CD4-positive, alpha-beta T cell treated with Interleukin-17A for 4 hours (primary cell): ENCODE measurements at regions not wholly inside any gene's neighbourhood (a gene's known extent, or its start where the extent isn't known, plus 50 kb on each side); places are given as distances from the start of the nearest gene placed in this dataset.
"Not testable (repeated sequence)": the region's sequence is repeated elsewhere in the genome, so short reads cannot be mapped to it uniquely, and the experiment has no call there.

Source experiments
- DNase-seq: peaks from one replicate; pipeline ENCODE4 v3.0.0-alpha.2; 2020; ENCODE audit warnings: mixed read lengths

DNA sequence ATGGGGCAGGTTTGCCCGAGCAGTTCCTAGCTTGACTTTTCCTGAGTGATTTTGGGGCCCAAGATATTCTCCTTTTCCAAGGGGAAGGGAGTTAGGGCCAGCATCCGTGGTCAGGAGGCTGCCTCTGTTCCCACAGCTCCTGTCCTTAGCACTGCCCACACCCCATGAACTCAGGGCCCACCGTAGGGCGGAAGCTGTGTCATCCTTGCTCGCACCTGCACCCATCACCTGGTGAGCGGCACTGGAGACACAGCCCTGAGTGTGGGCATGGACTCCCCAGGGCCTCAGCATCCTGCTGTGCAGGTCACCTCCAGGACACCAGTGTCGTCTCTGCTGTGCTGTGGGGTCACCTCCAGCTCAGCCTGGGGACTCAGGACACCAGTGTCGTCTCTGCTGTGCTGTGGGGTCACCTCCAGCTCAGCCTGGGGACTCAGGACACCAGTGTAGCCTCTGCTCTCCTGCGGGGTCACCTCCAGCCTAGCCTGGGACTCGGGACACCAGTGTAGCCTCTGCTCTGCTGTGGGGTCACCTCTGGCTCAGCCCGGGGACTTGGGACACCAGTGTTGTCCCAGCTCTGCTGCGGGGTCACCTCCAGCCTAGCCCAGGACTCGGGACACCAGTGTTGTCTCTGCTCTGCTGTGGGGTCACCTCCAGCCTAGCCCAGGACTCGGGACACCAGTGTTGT lies 322.9 kb downstream of the ADGRD1 start:
- no peak for DNase-seq

DNA sequence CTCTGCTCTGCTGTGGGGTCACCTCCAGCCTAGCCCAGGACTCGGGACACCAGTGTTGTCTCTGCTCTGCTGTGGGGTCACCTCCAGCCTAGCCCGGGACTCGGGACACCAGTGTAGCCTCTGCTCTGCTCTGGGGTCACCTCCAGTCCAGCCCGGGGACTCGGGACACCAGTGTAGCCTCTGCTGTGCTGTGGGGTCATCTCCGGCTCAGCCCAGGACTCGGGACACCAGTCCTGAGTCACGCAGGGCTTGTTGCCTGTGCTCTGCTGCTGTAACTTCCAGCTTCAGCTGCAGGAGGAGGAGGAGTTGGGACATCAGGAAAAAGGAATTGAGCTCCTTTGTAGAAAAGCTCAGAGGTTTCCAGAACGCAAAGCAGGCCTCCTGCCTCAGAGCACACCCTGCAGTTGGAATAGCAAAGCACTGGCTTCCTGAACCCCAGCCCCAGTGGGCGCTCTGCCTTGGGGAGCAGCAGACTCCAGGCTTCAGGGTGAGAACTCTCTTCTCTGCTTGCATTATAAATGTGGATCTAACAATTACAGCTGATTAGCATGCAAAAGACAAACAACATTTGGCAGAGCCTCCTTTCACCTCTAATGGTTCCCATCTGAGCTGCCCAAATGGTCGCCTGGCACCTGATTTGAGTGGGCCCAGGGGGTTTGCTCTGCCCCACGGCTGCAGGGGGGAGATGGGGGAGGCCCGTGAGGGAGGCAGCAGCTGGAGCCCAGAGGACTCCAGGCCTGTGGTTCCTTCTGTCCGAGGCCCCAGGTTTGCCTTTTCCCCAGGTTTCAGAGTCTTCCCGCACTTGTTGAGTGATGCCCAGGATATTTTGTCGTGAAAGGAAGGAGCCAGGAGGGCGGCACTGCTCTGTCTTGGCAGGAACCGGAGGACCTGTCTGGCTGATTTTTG lies 323.7 kb downstream of the ADGRD1 start:
- not testable (repeated sequence) for DNase-seq

DNA sequence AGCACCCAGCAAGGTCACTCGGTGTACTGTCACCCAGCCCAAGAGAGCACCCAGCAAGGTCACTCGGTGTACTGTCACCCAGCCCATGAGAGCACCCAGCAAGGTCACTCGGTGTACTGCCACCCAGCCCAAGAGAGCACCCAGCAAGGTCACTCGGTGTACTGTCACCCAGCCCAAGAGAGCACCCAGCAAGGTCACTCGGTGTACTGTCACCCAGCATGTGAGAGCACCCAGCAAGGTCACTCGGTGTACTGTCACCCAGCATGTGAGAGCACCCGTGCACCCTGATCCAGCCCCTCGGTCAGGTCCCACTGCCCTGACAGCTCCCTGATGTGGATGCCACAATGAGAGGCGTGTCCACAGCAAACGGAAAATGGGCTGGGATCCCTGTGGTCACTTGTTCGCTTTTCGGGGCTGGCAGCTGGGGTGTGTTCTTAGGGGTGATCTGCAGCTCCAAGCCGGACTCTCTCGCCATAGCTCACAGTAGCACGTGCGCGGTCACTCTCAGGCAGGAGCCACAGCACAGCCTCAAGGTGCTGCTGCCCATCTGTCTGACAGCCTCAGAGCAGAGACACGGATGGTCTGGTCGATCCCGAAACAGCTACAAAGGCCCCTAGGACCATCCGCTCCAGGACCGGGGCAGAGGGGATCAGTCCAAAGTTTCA lies 324.9 kb downstream of the ADGRD1 start:
- DNase-seq, result not testable (repeated sequence)

DNA sequence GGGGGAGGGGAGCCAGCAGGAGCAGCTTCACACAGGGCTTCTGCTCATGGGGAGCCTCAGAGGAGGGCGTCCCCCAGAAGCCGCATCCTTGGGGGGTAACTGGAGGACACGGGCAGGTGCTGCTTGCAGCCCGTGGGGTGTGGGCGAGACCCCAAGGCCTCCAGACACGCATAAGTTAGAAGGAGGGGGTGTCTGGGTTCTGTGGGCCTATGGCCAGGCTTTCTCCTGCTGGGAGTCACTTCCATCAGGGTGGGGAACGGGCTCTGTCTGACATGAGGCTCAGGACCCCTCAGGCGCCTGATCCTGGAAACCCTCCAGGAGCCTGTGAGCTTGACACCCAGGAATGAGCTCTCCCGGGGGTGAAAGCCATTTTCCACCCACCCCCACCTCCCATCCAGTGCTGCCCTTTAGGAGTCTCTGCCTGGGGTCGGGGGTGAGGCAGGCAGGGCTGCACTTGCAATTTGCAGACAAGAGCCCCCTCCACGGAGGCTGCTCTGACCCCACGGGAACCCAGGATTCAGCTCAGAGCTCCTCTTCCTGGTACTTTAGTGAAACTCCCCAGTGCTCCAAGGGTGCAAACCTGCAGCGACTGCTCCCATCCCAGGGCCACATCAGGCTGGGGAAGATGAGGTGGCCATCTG lies 325.7 kb downstream of the ADGRD1 start:
- DNase-seq, result no peak

DNA sequence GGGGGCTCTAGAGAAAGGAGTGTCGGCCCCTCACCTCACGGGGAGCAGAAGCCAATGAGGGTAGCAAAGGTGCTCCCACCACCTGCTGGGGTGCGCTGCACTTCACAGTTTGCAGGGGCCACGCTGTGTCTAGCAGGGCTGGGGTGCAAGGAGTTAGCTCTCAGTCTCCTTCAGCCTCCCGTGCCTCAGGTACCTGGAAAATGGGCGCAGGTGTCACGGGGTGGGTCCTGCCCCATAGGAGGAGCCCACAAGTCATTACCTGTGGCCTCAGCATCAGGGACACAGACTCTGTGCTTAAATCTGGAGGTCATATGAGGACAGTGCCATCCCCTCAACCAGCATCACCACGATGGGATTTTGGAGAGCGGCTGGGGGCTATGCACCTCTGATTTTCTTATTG lies 326.7 kb downstream of the ADGRD1 start:
- DNase-seq, result no peak

DNA sequence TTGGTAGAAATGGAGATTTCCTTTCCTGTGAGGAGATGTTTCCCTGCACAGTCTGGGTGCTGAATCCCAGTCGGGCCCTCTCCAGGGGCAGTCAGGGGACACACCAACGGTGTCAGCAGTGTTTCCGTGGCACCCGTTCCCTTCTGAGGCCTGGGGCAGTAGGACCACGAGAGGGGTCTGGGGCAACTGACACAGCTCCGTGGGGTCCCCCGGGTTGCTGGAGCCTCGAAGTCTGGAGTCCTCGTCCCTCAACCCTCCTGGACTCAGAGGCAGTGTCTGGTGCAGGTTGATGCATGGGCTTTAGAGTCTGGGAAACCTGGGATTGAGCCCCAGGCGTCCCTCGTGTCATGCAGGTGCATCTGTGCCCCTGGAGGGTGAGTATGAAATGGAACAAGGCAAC lies 327.3 kb downstream of the ADGRD1 start:
- no peak for DNase-seq

DNA sequence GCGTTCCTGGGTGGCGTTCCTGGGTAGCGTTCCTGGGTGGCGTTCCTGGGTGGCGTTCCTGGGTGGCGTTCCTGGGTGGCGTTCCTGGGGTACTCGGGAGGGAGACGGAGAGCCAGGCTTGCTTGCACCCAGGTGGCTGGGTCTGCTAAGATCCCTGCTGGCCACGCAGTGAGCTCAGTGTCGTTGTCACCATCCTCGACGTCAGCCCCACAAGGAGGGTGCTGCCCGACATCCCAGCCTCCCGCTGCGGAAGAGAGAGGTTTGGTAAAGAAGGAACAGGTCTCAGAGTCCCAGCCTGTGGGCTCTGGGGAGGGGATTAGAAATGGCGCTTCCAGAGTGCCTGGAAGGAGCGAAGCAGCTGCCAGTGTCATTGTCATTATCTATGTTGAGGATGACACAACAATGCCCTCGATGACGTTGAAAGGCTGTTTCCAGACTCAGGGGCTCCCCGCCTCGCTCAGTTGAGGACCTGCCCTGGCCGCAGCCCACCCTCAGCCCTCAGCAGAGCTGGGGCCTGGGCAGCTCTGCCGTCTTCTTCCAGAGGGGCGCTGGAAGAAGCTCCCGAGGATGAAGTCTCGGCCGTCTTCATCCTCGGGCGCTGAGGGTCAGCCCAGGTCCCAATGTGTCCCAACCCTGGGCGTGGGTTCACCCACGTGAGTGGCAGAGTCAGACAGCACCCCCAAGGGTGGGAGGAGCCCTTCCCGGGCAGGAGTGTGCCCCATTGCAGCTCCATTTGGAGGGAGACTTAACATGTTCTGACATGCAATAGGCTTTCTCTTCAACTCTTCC lies 328.8 kb downstream of the ADGRD1 start:
- no peak for DNase-seq

DNA sequence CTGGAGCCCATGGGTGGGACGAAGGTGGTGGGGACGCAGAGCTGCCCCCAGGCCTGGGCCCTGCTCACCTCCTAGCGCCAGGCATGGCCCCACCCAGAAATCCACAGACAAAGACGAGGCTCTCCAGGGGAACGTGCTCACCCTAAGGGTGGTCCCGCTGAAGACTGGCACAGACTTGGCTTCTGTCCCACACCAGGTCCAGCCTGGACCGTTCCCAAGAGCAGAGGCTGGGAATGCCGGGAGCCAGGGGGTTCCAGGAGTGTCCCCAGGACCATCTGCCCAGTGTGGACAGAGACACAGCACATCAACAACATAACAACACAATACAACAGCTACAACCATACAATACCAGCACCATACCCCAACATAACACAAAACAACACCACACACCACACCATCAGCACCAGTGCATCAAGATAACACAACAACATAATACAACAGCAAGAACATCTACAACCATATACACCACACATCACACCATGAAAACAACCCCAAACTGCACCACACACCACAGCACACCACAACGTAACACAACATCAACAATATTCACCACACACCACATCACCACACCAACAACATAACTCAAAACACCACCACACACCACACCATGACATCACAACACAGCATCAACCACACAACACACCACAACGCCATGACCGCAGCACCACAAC lies 329.6 kb downstream of the ADGRD1 start:
- DNase-seq, result no peak

DNA sequence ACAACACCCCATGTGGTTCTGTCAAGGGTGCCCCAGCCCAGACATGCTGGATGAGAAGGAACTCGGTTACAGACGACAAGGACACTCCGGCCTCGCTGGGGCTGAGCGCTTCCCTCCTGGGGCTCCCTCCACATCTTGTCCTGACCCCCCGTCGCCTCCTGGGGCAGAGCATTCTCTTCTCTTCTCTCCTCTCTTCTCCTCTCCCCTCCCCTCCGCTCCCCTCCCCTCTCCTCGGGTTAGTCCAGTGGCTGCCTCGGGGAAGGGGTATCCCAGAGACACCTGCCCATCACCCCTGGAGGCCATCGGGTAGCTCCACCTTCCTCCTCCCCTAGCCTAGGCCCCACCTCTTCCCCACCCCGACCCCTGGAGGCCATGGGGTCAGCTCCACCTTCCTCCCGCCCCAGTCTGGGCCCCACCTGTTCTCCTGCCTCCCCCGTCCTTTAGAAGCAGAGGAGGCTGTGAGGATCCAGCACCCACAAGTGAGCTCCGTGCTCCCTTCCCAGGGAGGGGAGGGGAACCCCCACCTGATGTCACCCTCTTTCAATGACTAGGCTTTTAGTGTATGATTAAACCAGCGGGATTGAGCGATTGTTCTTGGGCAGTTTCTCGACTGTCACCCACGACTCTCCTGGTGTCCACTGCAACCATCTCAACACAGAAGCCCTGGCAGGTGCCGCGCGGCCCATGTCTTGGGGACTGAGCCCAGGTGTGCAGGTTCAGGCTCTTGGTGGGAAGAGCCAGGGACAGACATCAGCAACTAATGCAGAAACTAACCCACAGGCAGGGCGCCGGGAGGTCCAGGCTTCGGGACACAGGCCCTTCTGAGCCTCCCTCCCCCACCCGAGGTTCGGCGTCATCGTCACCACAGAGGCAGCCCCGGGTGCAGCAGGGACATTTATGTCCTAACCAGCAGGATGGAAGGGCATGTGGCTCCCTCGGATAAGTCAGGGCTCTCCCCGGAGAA lies 330.4 kb downstream of the ADGRD1 start:
- not testable (repeated sequence) for DNase-seq

DNA sequence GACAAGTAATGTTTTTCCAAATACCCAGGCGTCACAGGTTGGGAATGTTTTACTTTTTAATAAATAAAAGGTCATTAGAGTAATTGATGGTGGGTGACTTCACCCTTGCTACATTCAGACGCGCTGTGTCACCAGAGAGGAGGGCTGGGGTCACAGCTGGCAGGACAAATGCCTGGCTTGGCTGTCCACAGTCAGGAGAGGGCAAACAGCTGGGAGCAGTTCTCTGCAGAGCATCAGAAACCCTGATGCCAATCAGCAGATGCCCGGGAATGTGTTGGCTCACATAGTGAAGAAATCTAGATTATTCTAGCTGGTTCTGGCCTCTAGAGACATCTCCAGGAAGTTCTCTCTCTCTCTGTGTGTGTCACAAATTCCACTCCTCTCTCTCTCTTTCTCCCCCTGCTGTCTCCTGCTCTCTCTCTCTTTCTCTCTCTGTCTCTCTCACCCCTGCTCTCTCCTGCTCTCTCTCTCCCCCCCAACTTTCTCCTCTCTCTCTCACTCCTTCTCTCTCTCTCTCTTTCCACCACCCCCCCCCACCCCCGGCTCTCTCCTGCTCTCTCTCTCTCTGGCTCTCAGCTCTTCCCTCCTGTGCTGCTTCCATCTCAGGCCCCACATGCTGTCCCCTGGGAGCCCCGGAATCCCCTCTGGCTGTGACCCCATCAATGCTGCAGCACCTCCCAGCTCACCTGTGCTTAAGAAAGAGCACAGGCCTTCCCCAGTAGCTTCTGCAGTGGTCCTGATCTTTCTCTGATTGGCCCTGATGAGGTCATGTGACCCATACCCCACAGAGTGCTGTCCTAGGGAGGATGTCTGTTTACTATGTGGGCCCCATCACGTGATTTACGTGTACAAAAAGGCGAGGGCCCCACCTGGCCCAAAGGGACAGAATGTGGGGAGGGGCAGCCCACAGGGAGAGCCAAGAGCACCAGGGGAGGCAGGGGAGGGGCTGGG lies 331.5 kb downstream of the ADGRD1 start:
- not testable (repeated sequence) for DNase-seq

DNA sequence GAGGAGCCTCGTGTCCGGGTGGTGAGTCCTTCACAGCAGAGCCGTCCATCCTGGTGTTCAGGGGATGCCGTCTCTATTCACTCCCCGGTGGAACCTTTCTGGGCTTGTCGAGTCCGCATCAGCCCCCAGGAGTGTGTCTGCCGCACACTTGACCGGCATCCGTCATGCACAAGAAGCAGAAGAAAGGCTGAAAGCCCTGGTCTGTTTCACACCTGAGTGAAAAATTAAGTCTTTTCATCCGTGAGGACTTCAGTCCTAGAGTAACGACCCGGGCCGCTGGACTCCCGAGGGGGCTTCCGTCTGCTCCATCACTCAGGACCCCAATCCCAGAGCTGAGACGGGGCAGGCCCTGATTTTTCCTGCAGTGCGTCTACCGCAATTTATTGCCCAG lies 332.2 kb downstream of the ADGRD1 start:
- not testable (repeated sequence) for DNase-seq

DNA sequence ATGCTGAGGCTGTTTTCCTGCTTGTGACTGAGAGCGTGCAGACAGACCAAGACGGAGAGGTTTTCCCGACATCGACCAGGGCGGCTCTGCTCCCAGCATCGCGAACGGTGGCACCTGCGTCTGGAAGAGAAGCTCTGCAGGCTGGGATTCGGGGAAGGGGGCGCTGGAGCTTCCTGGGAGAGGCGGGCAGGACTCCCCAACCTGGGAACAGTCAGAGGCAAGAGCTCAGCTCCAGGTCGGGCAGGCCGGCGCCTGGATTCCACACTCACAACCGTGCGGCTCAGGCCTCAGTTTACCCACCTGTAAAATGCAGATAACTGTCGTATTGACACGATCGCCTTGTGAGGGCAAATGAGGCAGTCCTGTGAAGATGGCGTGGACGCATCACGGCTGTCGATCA lies 332.6 kb downstream of the ADGRD1 start:
- not testable (repeated sequence) for DNase-seq

DNA sequence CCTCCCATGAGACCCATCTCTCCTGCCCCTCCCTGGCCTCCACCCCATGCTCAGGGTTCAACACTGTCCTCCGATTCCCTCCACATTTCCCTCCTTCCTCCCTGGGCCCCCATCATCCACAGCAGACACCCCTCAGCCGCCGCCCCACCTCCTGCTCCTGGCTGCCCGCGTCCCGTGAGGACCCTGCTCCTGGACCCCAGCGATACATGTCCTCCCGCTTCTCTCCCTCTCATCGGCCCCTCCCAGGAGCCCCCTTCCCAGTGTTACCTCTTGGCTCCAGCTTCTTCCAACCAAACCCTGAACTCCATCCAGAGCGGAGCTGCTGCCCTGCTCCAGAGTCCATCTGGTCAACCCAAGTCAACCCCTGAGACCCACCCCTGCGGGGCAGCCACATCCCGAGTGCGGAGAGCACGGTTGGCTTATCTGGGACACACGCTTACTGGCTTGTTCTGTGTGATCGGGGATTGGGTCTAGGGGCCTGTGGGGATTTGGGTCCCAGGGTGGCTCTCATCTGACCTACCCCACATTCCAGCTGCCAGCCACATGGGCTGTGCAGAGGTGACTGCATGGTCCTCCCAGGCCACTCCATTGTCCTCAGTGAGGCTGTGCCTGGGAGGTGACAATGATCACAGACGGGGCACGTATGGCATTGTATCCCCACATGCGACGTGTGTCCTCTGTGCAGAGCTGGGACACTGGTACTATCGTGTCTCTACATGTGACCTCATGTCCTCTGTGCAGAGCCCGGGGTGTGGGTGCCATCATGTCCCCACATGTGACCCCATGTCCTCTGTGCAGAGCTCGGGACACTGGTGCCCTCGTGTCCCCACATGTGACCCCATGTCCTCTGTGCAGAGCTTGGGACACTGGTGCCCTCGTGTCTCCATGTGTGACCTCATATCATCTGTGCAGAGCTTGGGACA lies 333.6 kb downstream of the ADGRD1 start:
- DNase-seq, result no peak

DNA sequence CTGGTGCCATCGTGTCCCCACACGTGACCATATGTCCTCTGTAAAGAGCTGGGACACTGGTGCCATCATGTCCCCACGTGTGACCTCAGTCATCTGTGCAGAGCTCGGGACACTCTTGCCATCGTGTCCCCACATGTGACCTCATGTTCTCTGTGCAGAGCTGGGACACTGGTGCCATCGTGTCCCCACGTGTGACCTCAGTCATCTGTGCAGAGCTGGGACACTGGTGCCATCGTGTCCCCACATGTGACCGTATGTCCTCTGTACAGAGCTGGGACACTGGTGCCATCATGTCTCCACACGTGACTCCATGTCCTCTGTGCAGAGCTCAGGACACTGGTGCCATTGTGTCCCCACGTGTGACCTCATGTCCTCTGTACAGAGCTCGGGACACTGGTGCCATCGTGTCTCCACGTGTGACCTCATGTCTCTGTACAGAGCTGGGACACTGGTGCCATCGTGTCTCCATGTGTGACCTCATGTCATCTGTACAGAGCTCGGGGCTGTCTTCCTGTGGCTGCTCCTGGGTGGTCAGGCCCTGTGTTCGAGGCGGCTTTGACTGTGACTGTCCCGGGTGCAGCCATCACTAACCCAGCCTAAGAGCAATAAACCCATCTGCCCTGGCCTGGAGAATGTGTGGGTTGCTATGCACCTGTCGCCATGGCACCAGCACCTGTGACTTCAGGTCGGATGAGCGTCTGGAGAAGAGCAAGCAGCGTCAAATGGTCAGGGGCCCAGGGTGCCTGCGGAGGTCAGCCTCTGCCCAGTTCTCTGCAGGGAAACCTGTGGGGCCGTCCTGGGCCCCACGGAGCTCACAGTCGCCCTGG lies 334.4 kb downstream of the ADGRD1 start:
- no peak for DNase-seq

DNA sequence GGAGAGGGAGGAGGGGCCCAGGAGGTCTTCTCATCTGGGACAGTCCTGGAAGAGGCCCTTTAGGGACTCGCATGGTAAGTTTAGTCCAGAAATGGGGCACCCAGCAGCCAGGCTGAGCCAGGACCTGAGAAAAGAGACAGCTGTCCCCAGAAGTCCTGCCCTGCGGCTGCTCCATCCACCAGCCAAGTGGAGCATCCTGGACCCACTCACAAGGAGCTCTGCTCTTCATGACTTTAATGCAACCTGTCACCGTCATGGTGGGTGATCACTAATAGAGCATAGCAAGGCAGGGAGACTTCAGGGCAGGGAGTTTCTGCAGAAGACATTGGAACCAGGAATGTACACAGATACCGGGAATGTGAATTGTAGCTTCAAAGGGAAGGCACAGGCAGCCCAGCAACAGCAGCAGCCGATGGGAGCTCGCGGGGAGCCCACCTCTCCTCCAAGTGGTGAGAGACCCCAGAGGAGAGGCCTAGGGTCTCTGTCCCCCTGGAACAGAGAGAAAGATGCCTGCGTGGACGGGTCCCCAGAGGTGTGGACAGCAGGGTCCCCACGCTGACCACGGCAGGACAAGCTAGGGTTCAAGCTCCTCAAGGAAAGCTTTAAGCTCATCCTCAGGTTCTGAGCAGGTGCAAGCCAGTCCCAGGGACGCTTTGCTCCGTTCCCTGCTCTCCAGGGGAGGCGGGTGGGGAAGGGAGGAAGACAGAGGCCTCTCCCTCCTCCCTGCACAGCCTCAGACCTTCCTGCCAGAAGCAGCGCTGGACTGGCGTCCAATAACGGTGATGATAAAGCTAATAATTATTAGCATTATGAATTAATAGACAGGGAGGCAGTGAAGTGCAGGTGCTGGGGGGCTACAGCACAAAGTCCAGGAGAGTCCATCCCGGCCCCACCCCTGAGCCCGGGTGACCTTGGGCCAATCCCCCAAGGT lies 335.3 kb downstream of the ADGRD1 start:
- not testable (repeated sequence) for DNase-seq

DNA sequence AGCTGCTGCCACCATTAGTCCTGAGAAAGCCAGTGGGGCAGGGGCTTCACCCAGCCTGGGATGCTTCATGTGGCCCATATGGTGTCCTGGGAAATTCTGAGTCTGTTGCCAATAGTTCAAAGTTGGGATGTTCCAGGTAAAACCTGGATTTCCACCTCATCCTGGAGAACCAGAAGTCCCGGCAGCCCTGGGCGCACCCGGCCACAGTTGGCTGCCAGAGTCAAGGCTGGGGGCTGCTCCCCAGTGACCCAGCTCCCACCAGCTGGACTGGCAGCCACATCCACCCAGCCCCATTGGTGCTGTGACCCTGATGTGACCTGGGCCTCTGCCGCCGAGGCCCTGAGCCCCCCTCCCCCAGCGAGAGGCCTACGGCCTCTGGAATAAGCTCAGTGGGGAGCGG lies 336.1 kb downstream of the ADGRD1 start:
- DNase-seq, result not testable (repeated sequence)
